ENCODE measurements at regions not wholly inside any gene's neighbourhood (a gene's known extent, or its start where the extent isn't known, plus 50 kb on each side); places are given as distances from the start of the nearest gene placed in this dataset.
"Not testable (repeated sequence)": the region's sequence is repeated elsewhere in the genome, so short reads cannot be mapped to it uniquely, and the experiment has no call there.

DNA sequence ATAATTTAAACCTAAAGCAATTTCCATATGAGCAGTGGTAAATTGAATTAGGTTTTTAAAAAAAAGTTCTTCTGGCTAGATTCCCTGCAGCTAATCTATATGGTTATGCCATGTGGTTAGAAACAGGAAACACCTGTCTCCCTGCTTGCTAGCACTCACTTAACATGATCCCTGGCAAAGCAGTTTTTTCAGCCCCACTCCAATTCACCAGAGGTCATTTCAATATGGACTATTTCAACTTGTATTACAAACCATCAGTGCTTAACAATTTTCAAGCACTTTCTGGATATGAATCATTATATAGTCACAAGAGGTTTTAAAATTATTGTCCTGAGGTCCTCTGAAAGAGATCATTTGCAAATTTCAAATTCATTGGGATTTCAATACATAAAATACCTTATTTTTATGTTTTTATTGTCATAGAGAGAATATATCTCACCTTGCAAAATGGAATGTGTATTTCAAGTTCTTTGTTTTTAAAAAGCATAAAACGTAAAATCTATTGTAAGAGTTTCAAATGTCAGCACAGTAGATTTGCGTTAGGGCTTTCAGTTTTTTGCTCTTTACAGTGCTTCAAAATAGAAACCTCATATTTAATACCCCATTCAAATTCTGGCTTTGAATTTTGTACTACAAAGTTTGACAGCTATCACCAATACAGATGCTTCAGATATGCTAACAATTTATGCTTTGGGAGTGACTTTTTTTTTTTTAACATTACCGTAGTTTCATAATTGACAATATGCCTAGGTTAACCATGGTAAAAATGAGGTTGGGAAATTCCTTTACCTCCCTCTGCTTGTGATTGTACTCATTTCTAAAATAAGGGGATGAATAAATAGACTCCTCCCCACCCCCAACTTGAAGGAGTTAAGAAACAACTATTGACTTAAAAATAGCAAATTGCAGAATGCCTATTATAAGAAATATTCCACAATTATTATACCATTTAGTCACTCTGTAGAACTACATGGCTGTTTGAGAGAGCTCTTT lies 117.5 kb upstream of the HGF start:
- peak; percentile 48 for DNase-seq

DNA sequence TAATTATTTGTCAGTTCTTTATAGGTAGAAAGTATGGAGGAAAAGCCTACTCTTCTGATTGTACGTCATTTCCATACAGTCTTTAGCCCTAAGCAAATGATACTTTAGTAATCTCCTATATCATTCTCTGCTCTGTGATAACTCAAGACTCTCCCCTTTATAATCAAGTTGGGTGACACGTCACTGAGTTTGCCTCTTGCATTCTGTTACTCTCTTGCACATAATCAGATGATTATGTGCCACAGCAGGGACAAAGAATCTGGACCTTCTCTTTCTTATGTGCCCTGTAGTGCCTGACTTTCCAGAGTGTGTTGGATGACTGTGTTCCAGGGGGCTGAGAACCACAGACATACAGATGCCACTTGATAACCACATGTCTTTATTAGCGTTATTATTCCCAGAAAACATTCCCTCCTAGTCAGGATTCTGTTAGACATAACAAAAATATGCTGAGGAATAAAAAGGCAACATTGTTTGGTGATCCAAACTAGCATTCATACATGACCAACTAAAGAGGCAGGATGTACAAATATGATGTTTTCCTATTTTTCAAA lies 116.4 kb upstream of the HGF start:
- DNase-seq = no peak

DNA sequence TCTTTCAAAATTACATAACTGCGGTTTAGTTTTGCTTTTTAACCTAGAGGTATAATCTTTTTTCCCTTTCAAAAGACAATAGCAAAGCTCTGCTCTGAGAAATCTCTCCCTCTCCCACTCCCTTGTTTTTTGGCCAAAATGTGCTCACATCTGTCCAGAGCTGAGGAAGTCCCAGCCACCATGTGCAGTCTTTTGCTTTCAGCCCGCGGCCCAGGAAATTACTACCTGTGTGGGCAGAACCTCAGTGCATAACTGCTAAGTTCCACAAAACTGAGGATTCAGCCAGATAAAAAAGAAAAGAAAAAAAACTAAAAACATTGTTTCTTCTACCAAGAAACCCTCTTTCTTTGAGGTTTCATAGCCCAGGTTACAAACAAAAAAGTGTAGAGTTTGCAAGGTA lies 115.0 kb upstream of the HGF start:
- no peak for DNase-seq

DNA sequence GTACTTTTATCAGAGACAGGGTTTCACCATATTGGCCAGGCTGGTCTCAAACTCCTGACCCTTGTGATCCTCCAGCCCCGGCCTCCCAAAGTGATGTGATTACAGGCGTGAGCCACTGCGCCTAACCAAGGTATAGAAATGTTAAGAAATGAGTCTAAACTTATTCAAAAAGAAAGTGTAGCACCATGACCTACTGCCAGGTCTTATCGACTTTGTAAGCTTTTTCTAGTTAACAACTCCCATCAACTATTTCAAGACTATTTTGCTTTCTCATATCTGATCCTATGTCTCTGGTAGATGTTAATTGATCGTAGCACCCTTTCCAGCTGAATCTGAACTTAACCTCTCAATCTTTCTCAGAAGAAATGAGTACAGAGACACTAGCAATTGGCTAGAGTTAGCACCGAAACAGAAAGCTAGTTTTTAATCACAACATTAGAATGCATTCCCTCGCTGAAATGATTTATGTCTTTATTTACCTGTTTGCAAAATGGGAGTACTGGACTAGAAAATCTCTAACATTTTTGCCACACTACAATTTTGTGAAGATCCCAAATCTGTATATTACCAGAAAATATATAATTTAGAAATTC lies 114.0 kb upstream of the HGF start:
- DNase-seq = no peak

- no peak for DNase-seq
Observed at GRCh38 chr7:81882086-81882485, 112.2 kb upstream of the HGF start.

- no peak for DNase-seq
Observed at GRCh38 chr7:81877890-81878289, 108.0 kb upstream of the HGF start.

GRCh38 chr7:81873559-81873958 lies 103.7 kb upstream of the HGF start:
- DNase-seq = no peak

GRCh38 chr7:81871606-81872265 lies 101.9 kb upstream of the HGF start:
- no peak for DNase-seq

DNA sequence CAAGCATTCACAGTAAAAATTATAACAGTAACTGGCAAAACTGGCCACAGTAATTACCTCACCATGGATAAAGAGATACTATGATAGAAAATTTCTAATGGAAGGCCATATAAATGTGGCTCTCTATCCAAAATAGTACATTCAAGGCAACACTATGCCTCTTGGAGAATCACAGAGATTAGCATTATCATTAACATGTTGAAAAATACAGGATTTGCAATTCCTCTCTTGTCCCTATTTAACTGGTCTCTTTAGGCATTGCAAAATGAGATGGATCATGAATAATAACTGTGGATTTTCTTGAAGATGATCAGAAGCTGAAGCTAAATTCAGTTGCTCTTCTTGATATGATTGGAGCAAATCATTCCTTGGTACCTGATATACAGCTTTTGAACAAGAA lies 100.8 kb upstream of the HGF start:
- no peak for DNase-seq

- DNase-seq = no peak
Observed at GRCh38 chr7:81869670-81870069, 99.8 kb upstream of the HGF start.

DNA sequence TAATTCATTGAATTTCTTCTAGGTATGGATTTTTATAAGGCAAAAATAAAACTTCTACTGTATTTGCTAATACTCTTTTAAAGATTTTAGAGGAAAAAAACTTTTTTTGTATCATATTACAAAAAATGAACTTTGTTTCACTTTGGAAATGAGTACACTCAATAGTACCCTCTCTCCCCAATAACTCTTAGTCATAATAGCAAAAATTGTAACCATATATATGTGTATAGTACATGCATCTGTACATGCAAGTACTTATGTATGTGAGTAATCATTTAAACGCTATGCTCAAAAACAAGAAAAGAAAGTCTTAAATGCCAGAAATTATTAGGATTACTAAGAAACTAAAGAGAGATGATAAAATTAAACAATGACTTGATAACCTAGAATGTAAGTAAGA lies 95.9 kb upstream of the HGF start:
- DNase-seq = no peak

GRCh38 chr7:81859433-81859832 lies 89.6 kb upstream of the HGF start:
- DNase-seq = no peak

- not testable (repeated sequence) for DNase-seq
Observed at GRCh38 chr7:81858820-81859219, 89.0 kb upstream of the HGF start.

GRCh38 chr7:81857385-81857784 lies 87.5 kb upstream of the HGF start:
- no peak for DNase-seq

- no peak for DNase-seq
Observed at GRCh38 chr7:81854518-81854917, 84.7 kb upstream of the HGF start.

DNA sequence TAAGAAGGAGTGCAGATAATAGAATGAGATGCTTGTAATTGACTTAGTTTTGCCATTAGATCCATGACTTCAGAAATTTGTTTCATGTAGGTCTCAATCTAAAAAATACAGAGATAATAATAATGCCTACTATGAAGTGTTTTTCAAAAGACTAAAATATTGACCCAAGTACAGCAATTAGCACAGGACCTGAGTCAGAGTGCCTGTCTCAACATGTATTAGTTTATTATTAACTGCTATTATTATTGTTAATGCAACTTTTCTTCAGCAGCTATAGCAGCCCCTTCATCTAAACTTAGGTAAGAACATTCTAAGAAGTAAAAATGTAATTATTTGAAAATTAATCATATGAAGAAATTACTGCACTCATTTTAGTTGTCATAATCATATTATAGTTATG lies 82.9 kb upstream of the HGF start:
- DNase-seq = no peak

DNA sequence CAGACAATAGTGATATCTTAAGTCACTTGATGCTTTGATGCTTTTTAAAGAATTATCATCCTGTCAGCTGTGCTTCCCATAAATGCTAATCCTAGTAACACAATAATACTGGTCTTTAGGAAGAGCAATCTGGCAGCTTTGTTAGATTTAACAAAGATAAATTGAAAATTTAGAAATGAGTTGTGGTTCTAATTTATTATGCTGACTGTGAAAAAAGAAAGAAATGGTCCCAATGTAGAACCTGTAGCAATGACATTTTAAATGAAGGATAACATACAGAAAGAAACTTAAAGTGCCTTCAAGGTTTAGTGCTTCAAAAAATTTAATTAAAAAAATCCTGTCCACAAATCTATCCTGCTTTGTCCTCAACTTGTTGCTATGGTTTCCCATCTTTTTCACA lies 81.6 kb upstream of the HGF start:
- no peak for DNase-seq

GRCh38 chr7:81846398-81846797 lies 76.6 kb upstream of the HGF start:
- DNase-seq = no peak

GRCh38 chr7:81845744-81846241 lies 75.9 kb upstream of the HGF start:
- DNase-seq = peak; percentile 16

DNA sequence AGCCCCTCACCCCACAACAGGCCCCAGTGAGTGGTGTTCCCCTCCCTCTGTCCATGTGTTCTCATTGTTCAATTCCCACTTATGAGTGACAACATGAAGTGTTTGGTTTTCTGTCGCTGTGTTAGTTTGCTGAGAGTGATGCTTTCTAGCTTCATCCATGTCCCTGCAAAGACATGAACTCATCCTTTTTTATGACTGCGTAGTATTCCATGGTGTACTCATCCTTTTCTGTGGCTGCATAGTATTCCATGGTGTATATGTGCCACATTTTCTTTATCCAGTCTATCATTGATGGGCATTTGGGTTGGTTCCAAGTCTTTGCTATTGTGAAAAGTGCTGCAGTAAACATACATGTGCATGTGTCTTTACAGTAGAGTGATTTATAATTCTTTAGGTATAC lies 73.8 kb upstream of the HGF start:
- DNase-seq = not testable (repeated sequence)

DNA sequence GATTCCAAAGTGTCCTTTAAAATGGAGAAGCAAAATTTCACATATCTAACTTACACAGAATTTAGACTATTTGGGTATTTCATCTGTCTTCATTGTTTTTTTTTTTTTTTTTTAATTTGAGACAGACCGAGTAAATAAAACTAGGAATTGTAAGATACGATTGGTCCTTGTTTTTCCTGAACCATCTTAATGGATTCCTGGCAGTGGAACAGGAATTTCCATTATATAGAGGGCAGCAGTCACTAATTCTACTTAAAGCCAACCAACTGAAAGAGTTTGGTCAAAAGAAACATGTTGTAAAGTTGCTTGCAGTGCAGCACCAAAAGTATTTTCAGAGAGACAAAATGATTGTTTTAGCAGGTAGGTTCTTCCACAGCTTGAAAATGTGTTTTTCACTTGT lies 72.5 kb upstream of the HGF start:
- DNase-seq = no peak

- DNase-seq = no peak
Observed at GRCh38 chr7:81839708-81840369, 70.0 kb upstream of the HGF start.

- DNase-seq = no peak
Observed at GRCh38 chr7:81833401-81833800, 63.6 kb upstream of the HGF start.

All from NCI-H2107 (cell line).